ENCODE measurements at regions not wholly inside any gene's neighbourhood (a gene's known extent, or its start where the extent isn't known, plus 50 kb on each side); places are given as distances from the start of the nearest gene placed in this dataset.

DNA sequence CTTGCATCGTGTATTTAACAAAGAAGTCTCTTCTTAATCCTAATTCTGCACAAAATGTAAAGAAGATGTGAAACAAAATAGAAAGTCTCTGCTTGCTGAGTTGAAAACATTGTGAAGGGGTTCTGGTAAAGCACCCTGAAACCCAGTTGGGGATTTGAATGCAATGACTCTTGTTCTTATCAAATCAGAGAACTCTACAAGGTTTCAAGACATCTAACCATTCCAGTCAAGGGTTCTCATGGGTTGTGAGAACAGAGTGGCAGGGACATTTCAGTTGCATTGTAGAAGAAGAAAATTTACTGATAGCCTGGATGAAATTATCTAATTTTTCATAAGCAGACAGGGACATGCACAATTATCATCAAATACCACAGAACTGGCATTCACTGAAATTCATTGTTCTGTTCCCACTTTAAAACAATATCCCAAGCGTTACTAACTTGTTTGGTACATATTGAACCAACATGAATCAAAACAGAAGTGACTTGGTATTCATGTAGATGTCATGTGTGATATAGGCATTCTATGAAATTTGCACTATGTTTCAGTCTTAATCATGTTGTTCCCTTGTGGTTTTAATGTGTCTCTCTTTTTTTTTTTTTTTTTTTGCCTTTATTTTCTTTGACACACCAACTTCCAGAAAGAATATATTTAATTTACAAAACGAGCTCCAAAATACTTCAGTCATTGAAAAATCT lies 563.3 kb downstream of the IRX1 start:
- no peak overlapping the region for H3K27ac ChIP-seq (ENCODE audit: low read length)
- H3K9me2 ChIP-seq (replicated peaks; ENCODE audit: insufficient read depth, low read length) = no peaks in the 10 kb centered on the region
- H3K4me2 ChIP-seq (ENCODE audit: low read depth, low read length) = no peak overlapping the region
- H3F3A ChIP-seq (ENCODE audit: insufficient read depth, low read length) = no peaks in the 10 kb centered on the region
- H3K79me2 ChIP-seq (ENCODE audit: low read length) = no peaks in the 10 kb centered on the region
- no peak overlapping the region for H3K9ac ChIP-seq (ENCODE audit: low read length)
- TF ChIP-seq EZH2 (optimal IDR thresholded peaks at IDR 0.05; ENCODE audit: low read depth, low read length) = no peak
- no peak for TF ChIP-seq EZH2phosphoT487 (IDR thresholded peaks at IDR 0.05; ENCODE audit: low read length)
- no peak for TF ChIP-seq CTCF (IDR thresholded peaks at IDR 0.05; ENCODE audit: low read length)
- H3K9me3 ChIP-seq (replicated peaks; ENCODE audit: insufficient read depth, low read length) = no peaks in the 10 kb centered on the region
- no peaks in the 10 kb centered on the region for H3K36me3 ChIP-seq (replicated peaks; ENCODE audit: insufficient read depth, low read length)
- no peak overlapping the region for H3K4me3 ChIP-seq (ENCODE audit: low read length)
- no peaks in the 10 kb centered on the region for H4K20me1 ChIP-seq (ENCODE audit: insufficient read depth, low read length)
- DNase-seq = no peak
- no peaks in the 10 kb centered on the region for H3K4me1 ChIP-seq (ENCODE audit: low read length)
- H2AFZ ChIP-seq (ENCODE audit: low read length) = no peak overlapping the region
- H3K27me3 ChIP-seq (replicated peaks; ENCODE audit: insufficient read depth, low read length) = no peaks in the 10 kb centered on the region

- Histone ChIP-seq H3K9me2 (replicated peaks; ENCODE audit: insufficient read depth, low read length) (no peaks in the 10 kb centered on the region), H3K4me1 (ENCODE audit: low read length) (no peaks in the 10 kb centered on the region), H3K27ac (ENCODE audit: low read length) (no peak overlapping the region), H3K79me2 (ENCODE audit: low read length) (no peaks in the 10 kb centered on the region), H3K4me2 (ENCODE audit: low read depth, low read length) (no peak overlapping the region), H4K20me1 (ENCODE audit: insufficient read depth, low read length) (no peaks in the 10 kb centered on the region), H2AFZ (ENCODE audit: low read length) (no peak overlapping the region), H3K36me3 (replicated peaks; ENCODE audit: insufficient read depth, low read length) (no peaks in the 10 kb centered on the region), H3K9ac (ENCODE audit: low read length) (no peak overlapping the region), H3K27me3 (replicated peaks; ENCODE audit: insufficient read depth, low read length) (no peaks in the 10 kb centered on the region), H3K4me3 (ENCODE audit: low read length) (no peak overlapping the region), H3K9me3 (replicated peaks; ENCODE audit: insufficient read depth, low read length) (no peaks in the 10 kb centered on the region), H3F3A (ENCODE audit: insufficient read depth, low read length) (no peaks in the 10 kb centered on the region)
- TF ChIP-seq EZH2 (optimal IDR thresholded peaks at IDR 0.05; ENCODE audit: low read depth, low read length) (no peak), CTCF (IDR thresholded peaks at IDR 0.05; ENCODE audit: low read length) (no peak), EZH2phosphoT487 (IDR thresholded peaks at IDR 0.05; ENCODE audit: low read length) (no peak)
- DNase-seq = no peak
Observed at GRCh38 chr5:4159681-4160080, 564.0 kb downstream of the IRX1 start.

GRCh38 chr5:4164167-4164566 lies 568.5 kb downstream of the IRX1 start:
- no peaks in the 10 kb centered on the region for H3K79me2 ChIP-seq (ENCODE audit: low read length)
- H3K4me1 ChIP-seq (ENCODE audit: low read length) = no peaks in the 10 kb centered on the region
- TF ChIP-seq EZH2 (optimal IDR thresholded peaks at IDR 0.05; ENCODE audit: low read depth, low read length) = no peak
- TF ChIP-seq EZH2phosphoT487 (IDR thresholded peaks at IDR 0.05; ENCODE audit: low read length) = no peak
- no peak for TF ChIP-seq CTCF (IDR thresholded peaks at IDR 0.05; ENCODE audit: low read length)
- H3K4me2 ChIP-seq (ENCODE audit: low read depth, low read length) = no peak overlapping the region
- H3K9me3 ChIP-seq (replicated peaks; ENCODE audit: insufficient read depth, low read length) = no peaks in the 10 kb centered on the region
- H3K27ac ChIP-seq (ENCODE audit: low read length) = no peak overlapping the region
- no peaks in the 10 kb centered on the region for H3K27me3 ChIP-seq (replicated peaks; ENCODE audit: insufficient read depth, low read length)
- H3K9me2 ChIP-seq (replicated peaks; ENCODE audit: insufficient read depth, low read length) = no peaks in the 10 kb centered on the region
- no peaks in the 10 kb centered on the region for H3F3A ChIP-seq (ENCODE audit: insufficient read depth, low read length)
- no peaks in the 10 kb centered on the region for H3K36me3 ChIP-seq (replicated peaks; ENCODE audit: insufficient read depth, low read length)
- no peak overlapping the region for H3K4me3 ChIP-seq (ENCODE audit: low read length)
- H2AFZ ChIP-seq (ENCODE audit: low read length) = no peak overlapping the region
- H4K20me1 ChIP-seq (ENCODE audit: insufficient read depth, low read length) = no peaks in the 10 kb centered on the region
- DNase-seq = no peak
- H3K9ac ChIP-seq (ENCODE audit: low read length) = no peak overlapping the region

All from MM.1S (cell line).